Natural killer cell treated with Interleukin-12 subunit alpha and Interleukin-12 subunit beta and Interleukin-15 and Interleukin-18, amount 100 ng/mL, for 72 hours (primary cell): ENCODE measurements at regions not wholly inside any gene's neighbourhood (a gene's known extent, or its start where the extent isn't known, plus 50 kb on each side); places are given as distances from the start of the nearest gene placed in this dataset.
"Not testable (repeated sequence)": the region's sequence is repeated elsewhere in the genome, so short reads cannot be mapped to it uniquely, and the experiment has no call there.

ENCODE experiments used
- ATAC-seq, 2 donors: fragments of 150-1000 bp; cut with Tn5 transposase in 1 of 2; sonication (Bioruptor Pico), chemical (Tn5 transposase) in 1 of 2; 2 replicates each; pipeline ENCODE4 v1.10.0; 2021
- DNase-seq: peaks from one replicate; pipeline ENCODE4 v3.0.0; 2022; ENCODE audit warnings: low spot score
- H3K27ac Mint-ChIP-seq, 2 donors: 1 replicate in 1 of 2; 2 replicates in 1 of 2; pipeline ENCODE4 v1.8.0; 2022; ENCODE audit warnings: mixed read lengths in 2 of 2, mild to moderate bottlenecking in 1 of 2, moderate library complexity in 1 of 2
- H3K27me3 Mint-ChIP-seq, 2 donors: 1 replicate in 1 of 2; 2 replicates in 1 of 2; pipeline ENCODE4 v1.8.0; 2022; ENCODE audit warnings: mixed read lengths in 2 of 2
- H3K36me3 Mint-ChIP-seq: one replicate; pipeline ENCODE4 v1.8.0; 2022; ENCODE audit warnings: mixed read lengths
- H3K4me1 Mint-ChIP-seq, 2 donors: 1 replicate in 1 of 2; 2 replicates in 1 of 2; pipeline ENCODE4 v1.8.0; 2022; ENCODE audit warnings: low read depth in 2 of 2, mixed read lengths in 2 of 2, mild to moderate bottlenecking in 1 of 2
- H3K4me3 Mint-ChIP-seq: one replicate; pipeline ENCODE4 v1.8.0; 2022; ENCODE audit warnings: mixed read lengths
- H3K9me3 Mint-ChIP-seq: 2 replicates; pipeline ENCODE4 v1.8.0; 2022; ENCODE audit warnings: mixed read lengths

- no peaks in the 10 kb centered on the region for H3K4me1 Mint-ChIP-seq
- no peak overlapping the region for H3K4me3 Mint-ChIP-seq
- no peak for ATAC-seq
- H3K27ac Mint-ChIP-seq, result no peak overlapping the region
- peaks cover 10% of the 10 kb centered on the region for H3K9me3 Mint-ChIP-seq
- H3K36me3 Mint-ChIP-seq, result no peaks in the 10 kb centered on the region
- no peaks in the 10 kb centered on the region for H3K27me3 Mint-ChIP-seq
- DNase-seq, result no peak
These were observed 208.7 kb downstream of the KCNJ2 start for GRCh38 chr17:70378076-70378475.

DNA sequence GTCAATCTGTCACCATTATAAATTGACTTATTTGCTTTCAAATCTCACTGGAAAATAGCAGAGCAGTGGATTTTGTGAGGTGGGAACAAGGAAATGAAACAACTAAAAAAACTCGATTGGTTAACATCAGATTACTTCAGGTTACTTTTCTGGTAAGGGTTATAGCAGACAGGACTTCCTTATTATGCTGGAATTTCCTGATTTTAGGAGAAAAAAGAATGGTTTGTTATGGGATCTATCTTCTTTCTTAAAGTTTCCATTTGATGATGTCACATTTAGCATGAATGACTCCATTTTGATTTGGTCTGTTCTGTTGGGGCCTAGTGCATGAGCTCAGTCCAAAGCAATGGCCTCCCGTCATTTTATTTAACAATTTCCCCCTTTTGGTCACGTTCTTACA is 210.6 kb downstream of the KCNJ2 start:
- H3K27me3 Mint-ChIP-seq, result no peaks in the 10 kb centered on the region
- H3K4me3 Mint-ChIP-seq, result no peak overlapping the region
- no peaks in the 10 kb centered on the region for H3K36me3 Mint-ChIP-seq
- no peaks in the 10 kb centered on the region for H3K4me1 Mint-ChIP-seq
- no peak overlapping the region for H3K27ac Mint-ChIP-seq
- no peak for ATAC-seq
- DNase-seq, result no peak
- peaks cover 8% of the 10 kb centered on the region for H3K9me3 Mint-ChIP-seq

DNA sequence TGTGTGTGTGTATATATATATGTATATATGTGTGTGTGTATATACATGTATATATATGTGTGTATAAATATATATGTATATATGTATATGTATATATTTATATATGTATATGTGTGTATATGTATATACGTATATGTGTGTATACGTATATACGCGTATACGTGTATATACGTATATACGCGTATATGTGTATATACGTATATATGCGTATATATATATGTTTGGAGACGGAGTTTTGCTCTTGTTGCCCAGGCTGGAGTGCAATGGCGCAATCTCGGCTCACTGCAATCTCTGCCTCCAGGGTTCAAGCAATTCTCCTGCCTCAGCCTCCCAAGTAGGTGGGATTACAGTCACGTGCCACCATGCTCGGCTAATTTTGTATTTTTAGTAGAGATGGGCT is 212.6 kb downstream of the KCNJ2 start:
- H3K27me3 Mint-ChIP-seq, H3K4me1 Mint-ChIP-seq, H3K9me3 Mint-ChIP-seq, DNase-seq, ATAC-seq, H3K4me3 Mint-ChIP-seq, H3K36me3 Mint-ChIP-seq, H3K27ac Mint-ChIP-seq: not testable (repeated sequence)

GRCh38 chr17:70388326-70388725 is 219.0 kb downstream of the KCNJ2 start:
- DNase-seq (no peak), ATAC-seq (no peak)
- Mint-ChIP-seq H3K27ac (no peak overlapping the region), H3K9me3 (peaks cover 2% of the 10 kb centered on the region), H3K27me3 (no peaks in the 10 kb centered on the region), H3K36me3 (no peaks in the 10 kb centered on the region), H3K4me3 (no peak overlapping the region), H3K4me1 (no peaks in the 10 kb centered on the region)

DNA sequence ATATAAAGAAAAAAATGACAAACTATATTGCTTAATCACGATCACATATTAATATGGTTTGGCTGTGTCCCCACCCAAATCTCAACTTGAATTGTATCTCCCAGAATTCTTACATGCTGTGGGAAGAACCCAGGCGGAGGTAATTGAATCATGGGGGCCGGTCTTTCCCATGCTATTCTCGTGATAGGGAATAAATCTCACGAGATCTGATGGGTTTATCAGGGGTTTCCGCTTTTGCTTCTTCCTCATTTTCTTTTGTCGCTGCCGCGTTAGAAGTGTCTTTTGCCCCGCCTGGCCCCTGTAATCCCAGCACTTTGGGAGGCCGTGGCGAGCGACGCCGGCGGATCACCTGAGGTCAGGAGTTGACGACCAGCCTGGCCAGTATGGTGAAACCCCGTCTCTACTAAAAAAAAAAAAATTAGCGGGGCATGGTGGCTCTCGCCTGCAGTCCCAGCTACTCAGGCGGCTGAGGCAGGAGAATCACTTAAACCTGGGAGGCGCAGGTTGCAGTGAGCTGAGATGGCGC is 220.0 kb downstream of the KCNJ2 start:
- not testable (repeated sequence) for ATAC-seq, H3K4me3 Mint-ChIP-seq, H3K9me3 Mint-ChIP-seq, H3K27ac Mint-ChIP-seq, H3K4me1 Mint-ChIP-seq, H3K27me3 Mint-ChIP-seq, DNase-seq, H3K36me3 Mint-ChIP-seq

GRCh38 chr17:70390049-70390448 is 220.7 kb downstream of the KCNJ2 start:
- Mint-ChIP-seq H3K27me3 (no peaks in the 10 kb centered on the region), H3K4me1 (no peaks in the 10 kb centered on the region), H3K36me3 (no peaks in the 10 kb centered on the region), H3K27ac (no peak overlapping the region), H3K9me3 (peaks cover 2% of the 10 kb centered on the region), H3K4me3 (no peak overlapping the region)
- DNase-seq (no peak), ATAC-seq (no peak)

GRCh38 chr17:70394473-70395232 is 225.3 kb downstream of the KCNJ2 start:
- no peak for DNase-seq
- no peak for ATAC-seq
- Mint-ChIP-seq H3K27me3 (no peaks in the 10 kb centered on the region), H3K4me1 (no peaks in the 10 kb centered on the region), H3K36me3 (no peaks in the 10 kb centered on the region), H3K27ac (no peak overlapping the region), H3K9me3 (peaks cover 2% of the 10 kb centered on the region), H3K4me3 (no peak overlapping the region)

DNA sequence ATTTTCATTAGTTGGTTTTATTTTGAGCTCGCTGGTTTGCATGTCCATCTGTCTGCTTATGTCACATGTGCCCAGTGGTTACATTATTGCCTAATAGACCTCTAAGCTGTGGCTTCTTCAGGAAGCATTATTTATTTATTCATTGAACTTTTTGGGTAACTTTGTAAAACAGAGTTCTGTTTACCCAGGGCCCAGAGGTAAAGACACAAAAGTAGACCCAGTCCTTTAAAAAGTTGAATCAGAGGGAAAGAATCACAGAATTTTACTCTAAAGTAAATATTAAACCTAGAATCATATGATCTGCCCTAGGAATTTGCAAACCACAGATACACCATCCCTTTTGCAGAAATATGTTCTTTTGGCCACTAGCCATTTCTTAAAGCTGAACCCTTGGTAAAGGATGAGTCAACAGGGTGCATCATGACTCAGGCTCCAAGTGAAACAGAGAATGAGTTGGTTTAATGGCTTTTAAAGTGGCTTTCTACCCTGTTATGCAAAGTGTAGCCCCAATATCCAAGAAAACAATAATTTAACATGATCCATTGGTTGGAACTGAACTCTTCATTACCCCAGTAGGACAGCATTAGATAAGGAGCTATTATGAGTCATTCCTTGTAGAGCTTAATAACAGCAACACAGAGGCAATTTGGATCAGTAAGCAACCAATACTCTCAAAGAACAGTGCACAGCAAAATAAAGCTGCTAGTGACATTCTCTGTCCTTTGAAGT is 236.3 kb downstream of the KCNJ2 start:
- ATAC-seq, result peak in 1 of 2 donors; percentile 44

GRCh38 chr17:70407506-70407905 is 238.2 kb downstream of the KCNJ2 start:
- H3K27ac Mint-ChIP-seq, result no peak overlapping the region
- H3K9me3 Mint-ChIP-seq, result peaks cover 3% of the 10 kb centered on the region
- H3K27me3 Mint-ChIP-seq, result no peaks in the 10 kb centered on the region
- no peaks in the 10 kb centered on the region for H3K36me3 Mint-ChIP-seq
- no peaks in the 10 kb centered on the region for H3K4me1 Mint-ChIP-seq
- DNase-seq (no peak), ATAC-seq (no peak)
- H3K4me3 Mint-ChIP-seq, result no peak overlapping the region

More for the DNA sequence above, 236.3 kb downstream of the KCNJ2 start:
- H3K9me3 Mint-ChIP-seq, result peaks cover 3% of the 10 kb centered on the region
- DNase-seq, result no peak
- H3K27ac Mint-ChIP-seq, result no peak overlapping the region
- H3K36me3 Mint-ChIP-seq, result no peaks in the 10 kb centered on the region
- H3K4me1 Mint-ChIP-seq, result no peaks in the 10 kb centered on the region
- H3K27me3 Mint-ChIP-seq, result no peaks in the 10 kb centered on the region
- no peak overlapping the region for H3K4me3 Mint-ChIP-seq

GRCh38 chr17:70408768-70409167 is 239.4 kb downstream of the KCNJ2 start:
- no peaks in the 10 kb centered on the region for H3K27me3 Mint-ChIP-seq
- H3K4me1 Mint-ChIP-seq, result no peaks in the 10 kb centered on the region
- H3K4me3 Mint-ChIP-seq, result no peak overlapping the region
- peaks cover 3% of the 10 kb centered on the region for H3K9me3 Mint-ChIP-seq
- H3K36me3 Mint-ChIP-seq, result no peaks in the 10 kb centered on the region
- H3K27ac Mint-ChIP-seq, result no peak overlapping the region
- ATAC-seq (no peak), DNase-seq (no peak)

DNA sequence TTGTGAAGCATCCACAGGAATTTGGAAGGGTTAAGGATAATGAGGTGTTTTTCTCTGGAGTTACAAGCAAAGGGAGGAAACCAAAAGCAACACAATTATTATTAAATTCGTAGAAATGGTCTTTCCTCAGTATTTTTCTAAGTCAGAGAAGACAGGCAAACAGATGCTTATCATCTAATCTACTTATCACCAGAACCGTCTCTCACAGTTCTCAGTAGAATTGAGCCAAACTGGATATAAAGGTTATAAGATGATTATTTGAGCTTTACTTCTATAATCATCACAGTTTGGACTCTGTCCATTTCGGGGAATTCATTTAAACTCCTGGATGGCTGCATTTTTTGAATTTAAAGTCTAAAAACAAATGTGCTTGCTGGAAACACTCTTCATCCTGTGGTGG is 245.0 kb downstream of the KCNJ2 start:
- Mint-ChIP-seq H3K27me3 (no peaks in the 10 kb centered on the region), H3K27ac (no peak overlapping the region), H3K9me3 (no peaks in the 10 kb centered on the region), H3K4me3 (no peak overlapping the region), H3K36me3 (no peaks in the 10 kb centered on the region), H3K4me1 (no peaks in the 10 kb centered on the region)
- ATAC-seq (no peak), DNase-seq (no peak)

DNA sequence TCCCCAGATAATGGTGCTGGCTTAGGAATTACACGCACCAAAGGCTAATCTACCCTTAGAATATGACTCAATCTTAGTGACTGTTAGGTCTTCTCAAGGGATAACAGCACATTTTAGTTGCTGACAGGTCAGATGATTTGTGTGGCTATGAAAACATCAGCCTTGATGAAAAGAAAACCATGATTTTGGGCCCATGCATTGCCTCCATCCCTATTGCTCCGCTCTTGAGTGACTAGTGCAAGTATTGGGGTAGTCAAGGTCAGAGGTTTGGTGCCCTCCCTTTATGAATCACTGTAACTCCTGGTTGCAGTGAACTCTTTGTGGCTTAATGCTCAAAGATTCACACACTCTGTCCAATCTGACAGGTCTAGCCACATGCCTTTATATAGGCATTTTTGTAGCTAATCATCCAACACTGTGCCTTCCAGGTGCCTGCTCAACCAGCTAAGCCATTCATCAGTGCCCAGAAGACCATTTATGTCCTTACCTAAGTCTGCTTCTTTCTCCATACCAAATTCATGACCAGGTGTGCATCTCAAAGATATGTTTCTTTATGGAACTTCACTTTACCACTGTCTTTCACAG is 251.6 kb downstream of the KCNJ2 start:
- DNase-seq (no peak), ATAC-seq (no peak)
- Mint-ChIP-seq H3K27ac (no peak overlapping the region), H3K4me1 (no peaks in the 10 kb centered on the region), H3K4me3 (no peak overlapping the region), H3K36me3 (no peaks in the 10 kb centered on the region), H3K9me3 (peaks cover 7% of the 10 kb centered on the region), H3K27me3 (no peaks in the 10 kb centered on the region)

DNA sequence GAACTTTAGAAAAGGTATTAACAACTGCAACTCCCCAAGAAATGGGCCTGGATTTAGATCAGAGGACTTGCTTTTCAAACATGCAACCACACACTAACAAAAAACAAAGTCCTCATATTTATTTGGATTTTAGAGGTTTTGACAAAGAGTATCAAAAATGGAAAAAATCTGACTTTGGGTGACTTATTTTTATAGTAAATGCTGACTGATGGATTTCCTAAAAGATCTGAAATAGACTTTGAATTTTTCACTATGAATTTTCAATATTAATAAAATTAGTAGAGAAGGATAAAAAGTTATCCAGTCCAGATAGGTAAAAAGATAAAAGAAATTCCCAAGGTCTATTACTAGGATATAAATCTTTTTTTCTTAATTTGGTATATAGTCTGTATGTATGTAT is 253.5 kb downstream of the KCNJ2 start:
- Mint-ChIP-seq H3K9me3 (peaks cover 7% of the 10 kb centered on the region), H3K4me3 (no peak overlapping the region), H3K36me3 (no peaks in the 10 kb centered on the region), H3K4me1 (no peaks in the 10 kb centered on the region), H3K27ac (no peak overlapping the region), H3K27me3 (no peaks in the 10 kb centered on the region)
- DNase-seq (no peak), ATAC-seq (no peak)

GRCh38 chr17:70423562-70423961 is 254.2 kb downstream of the KCNJ2 start:
- no peak for DNase-seq
- H3K27ac Mint-ChIP-seq, result no peak overlapping the region
- no peaks in the 10 kb centered on the region for H3K36me3 Mint-ChIP-seq
- H3K4me1 Mint-ChIP-seq, result no peaks in the 10 kb centered on the region
- no peak for ATAC-seq
- peaks cover 7% of the 10 kb centered on the region for H3K9me3 Mint-ChIP-seq
- no peaks in the 10 kb centered on the region for H3K27me3 Mint-ChIP-seq
- H3K4me3 Mint-ChIP-seq, result no peak overlapping the region
